ENCODE measurements at regions not wholly inside any gene's neighbourhood (a gene's known extent, or its start where the extent isn't known, plus 50 kb on each side); places are given as distances from the start of the nearest gene placed in this dataset.
A peak's percentile ranks its signal among the peaks of the same experiment; 100 is the strongest.

DNA sequence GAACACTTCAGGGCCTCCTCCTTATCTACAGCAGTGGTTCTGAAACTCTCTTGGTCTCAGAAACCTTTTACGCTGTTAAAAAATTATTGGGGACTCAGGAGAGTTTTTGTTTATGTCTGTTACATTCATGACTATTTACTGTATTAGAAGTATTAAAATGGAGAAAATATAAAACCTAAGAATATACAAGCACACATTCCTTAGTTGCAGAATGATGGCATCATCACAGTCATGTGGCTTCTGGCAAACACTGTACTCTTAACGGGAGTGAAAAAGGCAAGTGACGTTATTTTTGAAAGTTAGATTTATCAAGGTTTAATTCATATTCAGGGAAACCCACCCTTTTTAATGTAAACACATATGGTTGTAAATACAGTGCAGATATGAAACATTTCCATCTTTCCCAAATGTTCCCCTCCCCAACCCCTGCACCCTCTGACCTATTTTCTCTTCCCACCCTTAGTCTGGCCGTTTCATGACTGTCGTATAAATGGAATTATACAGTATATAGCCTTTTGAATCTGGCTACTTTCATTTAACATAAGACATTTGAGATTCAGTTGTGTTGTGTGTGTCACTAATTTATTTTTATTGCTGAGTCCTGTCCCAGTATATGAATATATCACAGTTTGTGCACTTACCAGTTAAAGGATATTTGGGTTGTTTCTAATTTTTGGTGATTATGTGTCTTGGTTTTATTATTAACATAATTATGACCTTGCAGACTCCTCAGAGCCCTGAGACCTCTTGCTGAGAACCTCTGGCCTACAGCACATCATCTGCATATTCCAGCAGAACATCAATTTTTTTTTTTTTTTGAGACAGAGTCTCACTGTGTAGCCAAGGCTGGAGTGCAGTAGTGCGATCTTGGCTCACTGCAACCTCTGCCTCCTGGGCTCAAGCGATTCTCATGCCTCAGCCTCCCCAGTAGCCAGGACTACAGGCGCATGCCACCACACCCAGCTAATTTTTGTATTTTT lies 457.0 kb downstream of the PCNX1 start:
- DNase-seq: peak; percentile 44 to 58 (median 53)

DNA sequence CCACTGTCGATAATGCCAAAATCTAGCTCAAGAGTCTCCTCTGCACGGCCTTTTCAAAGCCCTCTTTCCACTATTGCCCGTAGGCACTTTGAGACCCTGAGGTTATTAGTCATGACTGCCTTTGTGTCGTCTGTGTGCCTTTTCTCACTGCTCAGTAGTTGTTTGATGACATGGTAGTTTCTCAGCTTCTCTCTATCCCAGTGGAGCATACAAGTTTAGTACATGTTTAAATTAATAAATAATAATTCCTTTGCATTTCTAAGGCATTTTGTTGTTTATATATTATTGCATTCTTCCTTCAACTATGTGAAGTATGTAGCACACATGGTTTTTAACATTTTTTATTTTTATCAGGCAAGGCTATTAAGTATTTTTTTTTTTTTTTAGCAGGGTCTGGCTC lies 458.1 kb downstream of the PCNX1 start:
- DNase-seq: no peak

DNA sequence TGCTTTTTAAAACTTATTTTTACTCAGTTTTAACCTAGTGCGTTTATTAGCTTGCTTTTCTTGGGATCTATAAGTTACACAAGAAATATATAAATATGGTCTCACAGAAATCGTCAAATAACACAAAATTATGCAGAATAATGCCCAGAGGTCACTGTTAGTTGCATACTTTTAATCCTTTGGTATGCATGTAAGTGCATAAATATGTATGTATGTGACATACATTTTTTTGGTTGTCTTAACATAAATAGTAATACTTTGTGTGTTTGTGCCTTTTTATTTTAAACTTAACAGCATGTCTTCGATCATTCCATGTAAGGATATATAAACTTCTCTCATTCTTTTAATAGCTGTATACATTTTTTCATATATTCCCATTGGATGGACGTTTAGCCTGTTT lies 459.6 kb downstream of the PCNX1 start:
- DNase-seq: no peak

DNA sequence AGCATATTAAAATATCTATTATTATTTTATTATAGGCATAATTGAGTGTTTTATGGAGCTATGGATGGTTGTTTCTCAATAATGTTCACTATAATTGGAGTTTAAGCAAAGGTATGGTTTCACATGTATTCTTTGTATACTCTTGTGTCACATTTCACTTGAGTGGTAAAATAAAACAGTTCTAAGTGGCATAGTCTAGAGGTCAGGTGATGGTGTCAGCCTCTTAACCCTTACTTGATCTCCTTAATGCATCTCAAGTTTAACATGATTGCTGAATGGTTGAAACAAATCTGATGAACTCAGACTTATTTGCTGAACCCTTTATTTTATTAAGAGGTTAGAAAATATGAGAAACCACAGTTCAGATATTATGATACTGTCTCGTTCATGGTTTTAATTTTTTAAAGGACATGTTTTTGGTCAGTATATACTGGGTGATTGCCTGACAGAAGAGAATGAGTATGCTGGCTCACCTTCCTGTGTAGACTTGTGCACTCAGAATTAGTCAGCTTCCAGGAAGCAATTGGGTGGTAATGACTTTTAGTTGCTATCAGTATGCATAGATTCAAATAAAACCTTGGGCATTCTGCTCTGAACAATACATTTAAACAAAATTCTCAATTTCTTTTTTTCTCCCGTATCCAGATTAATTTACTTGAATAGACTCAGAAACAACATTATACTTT lies 464.6 kb downstream of the PCNX1 start:
- peak; percentile 43 to 74 (median 64) for DNase-seq

DNA sequence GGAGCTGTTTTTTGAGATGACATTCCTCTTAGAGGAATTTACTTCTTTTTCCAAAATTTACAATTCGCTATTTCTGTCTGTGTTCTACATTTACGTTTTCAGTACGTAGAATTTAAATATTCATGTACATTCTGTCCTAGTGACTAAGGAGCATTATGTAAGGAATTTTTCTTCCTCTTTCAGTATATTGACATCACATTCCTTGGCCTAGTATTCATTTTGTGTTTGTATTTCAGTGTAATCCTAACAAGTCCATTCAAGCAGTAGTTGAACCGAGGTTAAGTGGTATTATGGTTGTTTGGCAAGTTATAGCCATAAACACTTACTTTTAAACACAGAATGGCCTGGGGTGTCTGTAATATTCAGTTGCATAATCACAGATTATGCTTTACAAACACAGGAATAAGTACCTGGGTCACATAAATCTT lies 465.2 kb downstream of the PCNX1 start:
- DNase-seq: peak; percentile 36 to 82 (median 77)

DNA sequence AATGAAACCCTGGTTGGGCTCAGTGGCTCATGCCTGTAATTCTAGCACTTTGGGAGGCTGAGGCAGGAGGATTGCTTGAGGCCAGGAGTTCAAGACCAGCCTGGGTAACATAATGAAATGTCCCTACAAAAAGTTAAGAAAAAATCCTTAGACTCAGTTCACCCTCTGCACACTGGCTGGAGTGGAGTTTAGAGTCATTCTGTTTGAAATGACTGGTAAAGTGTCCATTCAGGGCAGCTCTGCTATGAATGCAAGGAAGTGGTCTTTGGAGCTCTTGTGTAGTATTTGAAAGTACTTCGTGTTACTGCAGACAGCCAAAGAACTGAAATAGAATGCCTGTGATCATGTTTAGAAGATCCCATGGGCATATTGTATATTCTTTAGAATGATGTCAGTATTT lies 466.5 kb downstream of the PCNX1 start:
- DNase-seq: no peak

DNA sequence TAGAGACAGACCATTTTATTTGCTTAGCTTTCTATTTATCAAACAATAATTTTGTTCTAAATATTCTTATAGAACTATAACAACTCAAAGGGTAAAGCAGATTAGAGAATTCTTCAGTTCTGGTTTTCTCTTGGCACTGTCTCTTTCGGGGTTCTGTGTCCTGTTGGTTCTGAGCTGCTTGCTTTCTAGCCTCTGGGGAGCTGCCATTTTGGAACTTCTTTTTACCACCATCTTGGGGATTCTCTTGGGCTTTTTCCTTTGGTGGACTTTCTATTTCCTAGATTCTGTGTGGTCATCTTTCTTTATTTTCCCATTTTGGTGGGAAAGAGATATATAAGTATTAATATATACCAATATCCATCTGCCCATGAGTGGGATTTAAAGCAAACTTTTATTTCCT lies 467.7 kb downstream of the PCNX1 start:
- DNase-seq: no peak

DNA sequence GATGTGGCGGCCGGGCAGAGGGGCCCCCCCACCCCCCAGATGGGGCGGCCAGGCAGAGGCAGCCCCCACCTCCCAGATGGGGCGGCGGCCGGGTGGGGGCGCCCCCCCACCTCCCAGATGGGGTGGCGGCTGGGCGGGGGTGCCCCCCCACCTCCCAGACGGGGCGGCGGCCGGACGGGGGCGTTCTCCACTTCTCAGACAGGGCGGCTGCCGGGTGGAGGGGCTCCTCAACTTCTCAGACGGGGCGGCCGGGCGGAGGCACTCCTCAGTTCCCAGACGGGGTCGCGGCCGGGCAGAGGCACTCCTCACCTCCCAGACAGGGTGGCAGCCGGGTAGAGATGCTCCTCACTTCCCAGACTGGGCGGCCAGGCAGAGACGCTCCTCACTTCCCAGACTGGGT lies 469.8 kb downstream of the PCNX1 start:
- DNase-seq: no peak

DNA sequence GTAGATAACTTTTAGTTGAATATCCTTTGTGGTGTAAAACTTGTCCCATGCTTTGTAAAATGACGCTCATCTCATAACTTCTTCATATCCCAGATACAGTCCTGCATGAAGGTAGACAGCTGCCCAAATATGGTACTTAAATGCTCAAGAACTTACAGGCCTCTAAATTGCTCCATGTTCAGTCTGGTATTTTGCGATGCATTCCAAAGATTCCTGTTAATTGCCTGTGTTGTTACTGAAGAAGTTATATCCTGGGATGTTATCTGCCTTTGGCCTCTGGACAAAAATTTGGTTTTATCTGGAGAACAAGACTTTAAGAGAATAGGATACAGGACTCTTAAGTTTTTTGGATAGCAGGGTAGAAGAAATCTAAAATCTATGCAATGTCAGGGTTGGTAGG lies 473.0 kb downstream of the PCNX1 start:
- DNase-seq: no peak

DNA sequence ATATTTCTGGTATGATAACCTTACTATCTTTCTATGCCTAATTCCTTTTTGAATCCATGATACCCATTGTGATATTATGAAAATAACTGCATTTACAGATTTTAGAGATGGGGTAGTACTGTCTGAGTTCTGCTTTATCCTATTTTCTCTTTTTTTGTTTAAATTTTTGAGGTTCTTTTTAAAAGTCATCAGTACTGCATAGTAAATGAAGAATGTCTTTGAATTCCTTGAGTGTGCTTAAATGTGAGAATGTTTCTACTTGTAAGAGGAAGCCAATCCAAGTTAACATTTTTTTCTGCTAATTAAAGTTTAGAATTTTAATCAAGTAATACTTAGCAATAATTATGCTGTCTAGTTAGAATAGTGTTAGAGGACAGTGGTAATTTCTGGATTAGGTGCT lies 474.6 kb downstream of the PCNX1 start:
- DNase-seq: no peak

DNA sequence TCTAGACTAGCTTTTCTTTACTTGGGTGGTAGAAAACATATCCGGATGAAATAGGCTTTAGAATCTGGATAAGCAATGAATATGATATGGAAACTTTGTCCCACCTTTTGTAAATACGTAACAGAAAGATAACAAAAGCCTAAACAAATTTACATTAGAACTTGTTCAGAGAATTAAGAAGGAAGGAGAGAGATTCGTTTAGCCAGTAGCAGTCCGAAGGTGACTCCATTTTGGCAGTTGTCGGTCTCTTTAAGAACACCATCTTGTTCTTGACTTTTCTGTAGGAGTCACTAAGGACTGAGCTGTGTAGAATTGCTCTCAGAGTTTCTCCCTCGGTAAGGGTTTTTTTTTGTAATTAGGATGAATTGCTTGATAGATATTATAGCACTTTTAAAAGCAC lies 475.1 kb downstream of the PCNX1 start:
- no peak for DNase-seq

DNA sequence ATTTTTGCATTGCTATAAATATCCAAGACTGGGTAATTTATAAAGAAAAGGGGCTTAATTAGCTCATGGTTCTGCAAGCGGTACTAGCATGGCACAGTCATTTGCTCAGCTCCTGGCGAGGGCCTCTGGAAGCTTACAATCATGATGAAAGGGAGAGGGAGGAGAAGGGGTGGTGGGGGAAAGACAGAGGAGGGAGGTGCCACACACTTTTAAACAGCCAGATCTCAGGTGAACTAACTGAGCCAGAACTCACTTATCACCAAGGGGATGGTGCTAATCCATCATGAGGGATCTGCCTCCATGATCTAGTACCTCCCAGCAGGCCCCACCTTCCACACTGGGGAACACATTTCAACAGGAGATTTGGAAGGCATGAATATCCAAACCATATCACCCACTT lies 476.3 kb downstream of the PCNX1 start:
- DNase-seq: no peak

DNA sequence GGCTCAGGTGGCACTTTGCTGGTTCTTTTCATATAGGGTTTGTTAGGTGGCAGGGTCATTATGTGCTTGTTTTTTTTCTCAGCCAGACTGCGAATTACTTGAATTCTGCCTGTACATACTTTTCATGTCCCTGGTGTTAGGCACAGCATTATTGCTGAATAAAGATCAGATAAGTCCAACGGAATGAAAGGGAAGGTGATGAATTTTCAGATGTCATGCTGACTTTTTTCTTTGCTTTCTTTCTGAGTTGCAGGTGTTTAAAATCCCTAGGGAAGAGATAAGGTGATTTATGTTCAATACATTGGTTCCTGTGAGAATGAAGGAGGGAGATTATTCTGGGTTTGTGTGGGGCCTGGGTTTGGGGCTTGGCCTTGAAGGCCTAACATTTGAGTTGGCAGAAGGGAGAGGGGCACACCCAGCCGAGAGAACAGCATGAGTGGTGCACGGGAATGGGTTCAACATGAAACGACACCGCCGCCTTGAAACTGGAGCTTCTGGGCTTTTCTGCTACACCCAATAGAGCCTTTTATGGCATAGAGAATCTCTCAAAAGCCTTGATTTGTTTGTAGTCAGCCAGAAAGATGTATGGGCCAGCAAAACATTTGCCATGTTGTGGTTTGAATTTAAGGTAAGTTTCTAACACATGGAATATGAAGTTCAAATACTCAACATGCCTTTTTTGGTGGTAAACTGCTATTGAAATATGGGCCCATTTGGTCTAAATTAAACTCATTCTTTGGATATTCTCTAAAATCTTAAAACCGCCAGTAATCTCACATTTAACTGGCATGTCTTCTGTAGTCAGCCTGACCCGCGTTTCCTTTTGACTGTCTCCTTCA lies 477.0 kb downstream of the PCNX1 start:
- DNase-seq: no peak

DNA sequence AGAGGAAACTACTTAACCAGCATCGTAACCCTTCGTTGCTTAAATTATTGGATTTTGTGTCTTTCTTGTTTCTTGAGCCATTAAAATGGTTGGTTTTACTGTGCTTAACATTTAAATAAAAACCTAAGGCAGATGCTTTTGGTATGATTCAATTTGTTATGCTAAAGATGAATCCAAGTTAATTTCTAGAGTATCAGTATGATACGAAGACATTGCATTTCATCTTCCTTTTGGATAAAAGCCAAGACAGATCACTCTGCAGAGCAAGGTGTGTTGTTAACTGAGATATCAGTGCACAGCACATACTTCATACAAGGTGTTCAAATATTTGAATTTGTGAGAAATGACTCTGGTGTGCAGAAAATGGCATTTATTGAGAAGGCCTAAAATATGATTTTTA lies 480.5 kb downstream of the PCNX1 start:
- DNase-seq: no peak

DNA sequence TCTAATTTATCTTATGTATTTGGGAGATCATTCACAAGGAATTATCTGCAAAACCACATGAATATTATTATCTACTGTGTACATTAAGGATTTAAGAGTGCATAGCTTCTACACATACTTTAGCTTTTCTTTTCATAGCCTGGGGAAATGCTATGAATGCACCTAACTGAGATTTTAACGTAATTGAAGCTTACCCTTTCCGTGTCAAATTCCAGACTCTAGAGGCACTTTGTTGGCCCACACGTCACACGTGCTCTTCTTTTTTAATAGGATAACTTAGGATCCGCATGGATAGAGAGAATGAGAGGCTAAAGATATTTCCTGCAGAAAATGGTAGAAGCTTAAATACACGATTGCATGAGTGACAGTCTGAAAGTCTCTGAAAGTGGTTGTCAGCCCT lies 481.1 kb downstream of the PCNX1 start:
- no peak for DNase-seq

DNA sequence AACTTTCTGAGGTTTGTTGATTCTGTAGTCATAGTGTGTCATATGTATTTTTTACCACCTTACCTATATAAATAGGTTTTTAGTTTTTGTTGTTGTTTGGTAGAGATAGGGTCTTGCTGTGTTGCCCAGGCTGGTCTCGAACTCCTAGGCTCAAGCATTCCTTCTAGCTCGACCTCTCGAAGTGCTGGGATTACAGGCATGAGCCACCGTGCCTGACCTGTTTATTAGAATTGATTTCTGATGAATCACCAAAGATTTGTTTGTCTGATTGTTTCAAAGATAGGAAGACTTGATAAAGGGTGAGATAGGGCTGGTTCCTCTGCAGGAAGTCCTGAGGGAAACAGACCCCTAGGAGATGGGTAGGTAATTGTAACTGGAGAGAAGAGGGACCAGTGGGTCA lies 481.6 kb downstream of the PCNX1 start:
- no peak for DNase-seq

DNA sequence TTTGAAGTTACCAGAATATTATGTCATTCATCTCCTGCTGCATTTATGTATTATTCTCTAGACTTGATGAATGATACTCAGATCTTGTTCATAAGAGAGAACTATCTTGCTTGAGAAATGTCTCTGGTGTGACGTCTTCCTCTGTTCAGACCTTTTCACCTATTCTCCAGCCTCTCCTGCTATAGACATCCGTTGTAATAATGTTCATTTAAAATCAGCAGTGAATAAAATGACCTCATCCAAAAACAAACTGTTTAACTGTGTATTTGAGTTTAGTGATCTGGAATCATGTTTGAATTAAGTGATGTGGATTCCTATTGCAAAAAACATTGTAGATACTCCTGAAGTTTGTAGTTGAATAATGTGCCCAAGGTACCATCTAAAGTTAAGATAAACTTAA lies 487.1 kb downstream of the PCNX1 start:
- no peak for DNase-seq

DNA sequence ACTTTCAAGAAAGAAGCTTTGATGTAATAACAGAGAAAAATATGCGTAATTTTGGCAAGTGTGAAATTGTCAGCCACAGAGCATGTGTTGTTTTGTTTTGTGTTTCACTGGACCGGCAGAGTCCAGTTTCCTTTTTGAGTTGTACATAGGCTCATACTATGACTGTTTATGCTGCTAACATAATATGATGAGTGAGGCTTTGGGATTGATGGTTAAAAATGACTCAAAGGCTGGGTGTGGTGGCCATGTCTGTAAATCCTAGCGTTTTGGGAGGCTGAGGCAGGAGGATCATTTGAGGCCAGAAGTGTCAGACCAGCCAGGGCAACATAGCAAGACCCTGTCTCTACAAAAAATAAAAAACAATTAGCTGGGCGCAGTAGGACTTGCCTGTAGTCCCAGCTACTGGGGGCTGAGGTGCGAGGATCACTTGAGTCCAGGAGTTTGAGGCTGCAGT lies 487.9 kb downstream of the PCNX1 start:
- peak; percentile 8 to 74 (median 43) for DNase-seq

DNA sequence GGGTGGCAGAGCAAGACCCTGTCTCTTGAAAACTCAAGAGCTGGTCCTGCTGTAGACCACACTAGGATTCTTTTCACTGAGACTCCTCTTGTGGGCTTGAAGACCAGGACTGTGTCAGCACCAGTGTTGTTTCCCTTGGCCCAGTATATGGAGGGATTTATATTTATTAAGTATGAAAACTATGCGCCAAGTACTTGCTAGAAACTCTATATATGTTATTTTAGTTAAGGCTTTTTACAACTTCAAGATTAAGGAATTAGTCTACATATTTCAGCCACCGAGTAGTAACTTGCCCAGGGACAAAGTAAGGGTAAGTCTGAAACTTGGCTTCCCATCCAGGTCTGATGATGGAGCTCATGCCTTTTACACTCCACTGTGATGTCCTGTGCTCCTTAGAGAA lies 488.4 kb downstream of the PCNX1 start:
- DNase-seq: no peak

DNA sequence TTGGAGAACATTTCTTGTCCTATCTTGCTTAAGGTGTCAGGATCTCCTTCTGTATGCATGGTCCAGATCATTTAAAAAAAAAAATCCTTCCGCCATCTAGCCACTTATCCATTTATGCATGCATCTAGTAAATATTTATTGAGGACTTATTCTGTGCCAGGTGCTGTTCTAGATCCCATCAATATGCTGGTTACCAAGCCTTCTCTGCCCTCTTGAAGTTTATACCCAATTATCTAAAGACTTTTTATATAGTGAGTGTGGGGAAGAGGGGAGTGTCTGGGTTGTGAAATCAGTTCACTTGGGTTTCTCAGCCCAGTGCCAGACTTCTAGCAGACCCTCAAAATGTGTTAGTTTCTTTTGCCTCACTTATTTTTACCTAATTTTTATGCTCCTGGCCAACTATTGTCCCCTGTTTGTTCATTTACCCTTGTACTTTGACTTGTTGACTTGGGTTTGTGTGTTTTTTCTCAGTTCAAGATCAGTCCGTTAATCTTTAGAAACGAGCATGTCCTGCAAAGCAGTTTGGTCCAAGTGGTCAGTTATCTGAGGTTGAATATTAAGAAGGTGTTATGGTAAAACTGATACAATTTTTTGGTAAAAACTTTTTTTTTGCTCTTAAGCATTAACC lies 488.9 kb downstream of the PCNX1 start:
- DNase-seq: no peak

DNA sequence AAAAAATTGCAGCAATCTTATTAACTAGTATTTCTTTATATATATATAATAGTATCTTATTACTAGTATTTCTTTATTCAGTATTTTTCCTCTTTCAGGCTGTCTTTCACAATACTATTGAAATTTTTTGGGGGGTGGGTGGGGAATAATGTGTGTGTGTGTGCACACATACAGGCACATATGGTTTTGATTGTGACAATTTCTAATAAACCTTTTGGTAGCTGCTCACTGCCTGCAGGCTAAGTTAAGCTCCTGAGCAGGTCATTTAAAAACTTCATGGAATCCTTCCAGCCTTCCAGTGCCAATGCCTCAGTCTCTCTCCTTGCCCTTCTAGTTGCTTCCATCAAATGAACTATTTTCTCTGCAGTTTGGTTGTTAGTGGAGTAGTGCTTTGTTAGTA lies 490.1 kb downstream of the PCNX1 start:
- no peak for DNase-seq

DNA sequence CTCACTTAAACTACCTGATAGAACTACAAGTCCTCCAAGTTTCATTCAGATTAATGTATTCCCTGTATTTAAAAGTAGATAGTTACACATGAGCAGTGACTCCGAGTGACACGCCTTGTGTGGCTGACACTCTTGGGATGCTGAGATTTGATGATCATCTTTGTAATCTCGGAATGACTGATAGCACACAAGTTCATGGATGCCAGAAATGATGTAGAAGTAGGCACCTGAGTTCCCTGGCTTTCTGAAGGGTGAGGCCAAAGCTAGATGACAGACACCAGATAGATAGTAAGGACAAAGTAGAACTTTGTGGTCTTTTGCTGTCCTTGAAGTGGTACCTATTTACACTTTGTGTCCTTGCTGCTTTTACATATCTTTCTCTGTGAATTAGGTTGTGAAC lies 491.2 kb downstream of the PCNX1 start:
- no peak for DNase-seq

DNA sequence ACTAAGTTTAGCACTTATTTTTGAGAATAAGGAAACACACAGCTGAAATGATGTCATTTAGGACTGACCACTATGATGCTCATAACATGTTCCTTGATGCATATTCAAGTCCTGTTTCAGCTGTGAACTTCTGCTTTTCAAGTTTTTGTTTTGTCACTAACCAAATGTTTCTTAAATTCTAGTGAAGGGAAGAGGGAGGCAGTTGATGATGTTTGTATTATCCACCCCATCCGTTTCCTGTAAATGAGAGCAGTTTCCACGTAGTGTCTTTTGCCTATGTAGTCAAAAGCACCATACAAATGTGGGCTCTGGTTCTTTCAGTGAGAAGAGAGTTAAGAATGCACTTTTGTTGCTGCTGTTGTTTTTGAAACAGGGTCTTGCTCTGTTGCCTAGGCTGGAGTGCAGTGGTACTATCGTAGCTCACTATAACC lies 491.8 kb downstream of the PCNX1 start:
- DNase-seq: peak; percentile 80 to 99 (median 95)

Data from suppressor macrophage treated with lipopolysaccharide for 1 hour (primary cell).